HEK293 (cell line): ENCODE measurements at regions not wholly inside any gene's neighbourhood (a gene's known extent, or its start where the extent isn't known, plus 50 kb on each side); places are given as distances from the start of the nearest gene placed in this dataset.

Experiments used
- CTCF ChIA-PET: fragments of 350-600 bp; formaldehyde crosslinking; extraction: SDS; loops from one replicate; lab custom pipeline; 2021; ENCODE audit warnings: antibody characterized with exemption; lab: Yijun Ruan, JAX
- POLR2A ChIA-PET: fragments of 300-600 bp; formaldehyde crosslinking; extraction: SDS; loops from one replicate; lab custom pipeline; 2020; ENCODE audit warnings: antibody characterized with exemption, inconsistent platforms; lab: Yijun Ruan, JAX
- H3K27ac ChIP-seq: fragments of 200-500 bp; sonication (Bioruptor generic); 2 replicates; pipeline ENCODE4 v1.5.1; 2014; ENCODE audit warnings: low read depth, low read length, control low read depth, inconsistent platforms; ENCODE audit errors: extremely low read depth
- H3K36me3 ChIP-seq, 2 experiments: fragments of 200-500 bp in 1 of 2; sonication (Bioruptor generic) in 1 of 2; 1 replicate in 1 of 2; 2 replicates in 1 of 2; pipeline ENCODE4 v1.5.1; 2014 to 2017; ENCODE audit warnings: inconsistent platforms in 2 of 2, low read length in 2 of 2; ENCODE audit not compliant: control insufficient read depth in 2 of 2, insufficient read depth in 1 of 2
- H3K4me1 ChIP-seq: fragments of 200-500 bp; sonication (Bioruptor generic); 2 replicates; pipeline ENCODE4 v1.5.1; 2014; ENCODE audit warnings: mild to moderate bottlenecking, low read length, inconsistent platforms; ENCODE audit not compliant: control insufficient read depth, insufficient read depth
- H3K4me3 ChIP-seq: 2 replicates; pipeline ENCODE4 v1.5.1; 2011; ENCODE audit warnings: low read depth, mild to moderate bottlenecking, control low read depth, low read length, moderate library complexity
- H3K9me3 ChIP-seq: fragments of 200-500 bp; sonication (Bioruptor generic); 2 replicates; pipeline ENCODE4 v1.5.1; 2014; ENCODE audit warnings: low read depth, low read length, inconsistent platforms; ENCODE audit not compliant: control insufficient read depth, insufficient read depth
- AEBP2 ChIP-seq: fragments of 450-650 bp; formaldehyde crosslinking; IDR thresholded peaks from 2 replicates; pipeline ENCODE4 v1.5.1; 2016; ENCODE audit warnings: missing biosample characterization, missing genetic modification characterization, borderline replicate concordance
- BCL11A ChIP-seq: fragments of 450-650 bp; formaldehyde crosslinking; IDR thresholded peaks from 2 replicates; pipeline ENCODE4 v1.5.1; 2016; ENCODE audit warnings: low read depth, missing biosample characterization, missing genetic modification characterization
- GLIS2 ChIP-seq: fragments of 450-650 bp; formaldehyde crosslinking; IDR thresholded peaks from 2 replicates; pipeline ENCODE4 v1.5.1; 2016; ENCODE audit warnings: missing biosample characterization, missing genetic modification characterization
- KLF1 ChIP-seq: fragments of 450-650 bp; formaldehyde crosslinking; IDR thresholded peaks from 2 replicates; pipeline ENCODE4 v1.5.1; 2016; ENCODE audit warnings: missing biosample characterization, missing genetic modification characterization
- PATZ1 ChIP-seq: fragments of 450-650 bp; formaldehyde crosslinking; IDR thresholded peaks from 2 replicates; pipeline ENCODE4 v1.5.1; 2016; ENCODE audit warnings: missing biosample characterization, missing genetic modification characterization
- ZBTB21 ChIP-seq: fragments of 450-650 bp; formaldehyde crosslinking; IDR thresholded peaks from 2 replicates; pipeline ENCODE4 v1.5.1; 2017; ENCODE audit warnings: missing biosample characterization, missing genetic modification characterization
- ZNF140 ChIP-seq: fragments of 450-650 bp; formaldehyde crosslinking; IDR thresholded peaks from 2 replicates; pipeline ENCODE4 v1.5.1; 2016; ENCODE audit warnings: missing biosample characterization, missing genetic modification characterization
- ZNF148 ChIP-seq: fragments of 450-650 bp; formaldehyde crosslinking; IDR thresholded peaks from 2 replicates; pipeline ENCODE4 v1.5.0; 2017; ENCODE audit warnings: missing biosample characterization, missing genetic modification characterization, borderline replicate concordance
- ZNF157 ChIP-seq: fragments of 450-650 bp; formaldehyde crosslinking; IDR thresholded peaks from 2 replicates; pipeline ENCODE4 v1.5.1; 2016; ENCODE audit warnings: missing biosample characterization, missing genetic modification characterization
- ZNF184 ChIP-seq: fragments of 450-650 bp; IDR thresholded peaks from 2 replicates; pipeline ENCODE4 v1.5.1; 2018; ENCODE audit warnings: missing biosample characterization, mild to moderate bottlenecking, missing genetic modification characterization
- ZNF391 ChIP-seq: fragments of 450-650 bp; formaldehyde crosslinking; IDR thresholded peaks from 2 replicates; pipeline ENCODE4 v1.5.1; 2016; ENCODE audit warnings: low read depth, missing biosample characterization, missing genetic modification characterization, borderline replicate concordance
- ZNF518A ChIP-seq: fragments of 450-650 bp; formaldehyde crosslinking; conservative IDR thresholded peaks from 2 replicates; pipeline ENCODE4 v1.5.1; 2016; ENCODE audit warnings: low read depth, missing biosample characterization, missing genetic modification characterization
- ZNF785 ChIP-seq: fragments of 450-650 bp; formaldehyde crosslinking; IDR thresholded peaks from 2 replicates; pipeline ENCODE4 v1.5.1; 2016; ENCODE audit warnings: missing biosample characterization, missing genetic modification characterization

GRCh38 chr2:121031568-121032340 is 253.2 kb downstream of the TFCP2L1 start (continued):
- TF ChIP-seq ZNF785 (tag by site-specific recombination), result no peak
- no peak for TF ChIP-seq PATZ1
- no peak for TF ChIP-seq ZNF518A (tag by site-specific recombination)
- TF ChIP-seq ZNF391 (tag by site-specific recombination), result no peak
- no peak for TF ChIP-seq ZNF148 (tag by site-specific recombination)
- TF ChIP-seq ZNF140, result no peak
- TF ChIP-seq ZNF184 (tag by site-specific recombination), result no peak
- TF ChIP-seq KLF1, result no peak
- no peak for TF ChIP-seq BCL11A
- no peak for TF ChIP-seq ZBTB21 (tag by site-specific recombination)
- no peak for TF ChIP-seq GLIS2

GRCh38 chr2:121033461-121033996 is 251.5 kb downstream of the TFCP2L1 start:
- TF ChIP-seq ZNF157 (tag by site-specific recombination) (no peak), AEBP2 (tag by site-specific recombination) (no peak)
- no peaks in the 10 kb centered on the region for H3K36me3 ChIP-seq
- ChIA-PET CTCF (no interaction called here), POLR2A (no interaction called here)
- no peak overlapping the region for H3K27ac ChIP-seq
- H3K9me3 ChIP-seq, result no peaks in the 10 kb centered on the region
- H3K4me1 ChIP-seq, result 0 out of 2 replicates have a peak, but pooled peaks cover 2% of the 10 kb centered on the region
- no peak overlapping the region for H3K4me3 ChIP-seq
